Stimulated activated CD4-positive, alpha-beta T cell treated with anti-CD3 and anti-CD28 coated beads, TNF-alpha, amount 100 ng/mL, for 24 hours (primary cell): ENCODE measurements at regions not wholly inside any gene's neighbourhood (a gene's known extent, or its start where the extent isn't known, plus 50 kb on each side); places are given as distances from the start of the nearest gene placed in this dataset.
"Not testable (repeated sequence)": the region's sequence is repeated elsewhere in the genome, so short reads cannot be mapped to it uniquely, and the experiment has no call there.

ENCODE experiments used
- DNase-seq, 3 experiments: peaks; one replicate each; pipeline ENCODE4 v3.0.0-alpha.2; 2020; ENCODE audit warnings: low read depth in 3 of 3

GRCh38 chr3:25945836-25946235, 155.9 kb downstream of the OXSM start:
- no peak for DNase-seq

GRCh38 chr3:25952133-25952532, 162.2 kb downstream of the OXSM start:
- no peak for DNase-seq

- DNase-seq = no peak
Observed at GRCh38 chr3:25957026-25957425, 167.1 kb downstream of the OXSM start.

GRCh38 chr3:25960776-25961175, 170.9 kb downstream of the OXSM start:
- no peak for DNase-seq

- no peak for DNase-seq
Observed at GRCh38 chr3:25962255-25962654, 172.4 kb downstream of the OXSM start.

GRCh38 chr3:25964141-25964540, 174.3 kb downstream of the OXSM start:
- DNase-seq = no peak

GRCh38 chr3:25967385-25967784, 177.5 kb downstream of the OXSM start:
- no peak for DNase-seq

GRCh38 chr3:25971736-25972135, 181.8 kb downstream of the OXSM start:
- DNase-seq = no peak

GRCh38 chr3:25973122-25973521, 183.2 kb downstream of the OXSM start:
- no peak for DNase-seq

GRCh38 chr3:25982756-25983155, 192.9 kb downstream of the OXSM start:
- DNase-seq = no peak

- DNase-seq = no peak
Observed at GRCh38 chr3:25985621-25986020, 195.7 kb downstream of the OXSM start.

- DNase-seq = no peak
Observed at GRCh38 chr3:25992606-25993005, 202.7 kb downstream of the OXSM start.

GRCh38 chr3:26004172-26004571, 214.3 kb downstream of the OXSM start:
- no peak for DNase-seq

- DNase-seq = no peak
Observed at GRCh38 chr3:26011276-26011675, 221.4 kb downstream of the OXSM start.

GRCh38 chr3:26012241-26012745, 222.4 kb downstream of the OXSM start:
- no peak for DNase-seq

GRCh38 chr3:26015752-26016151, 225.9 kb downstream of the OXSM start:
- no peak for DNase-seq

GRCh38 chr3:26018889-26019288, 229.0 kb downstream of the OXSM start:
- no peak for DNase-seq

GRCh38 chr3:26024206-26024605, 234.3 kb downstream of the OXSM start:
- not testable (repeated sequence) for DNase-seq

GRCh38 chr3:26029321-26029720, 239.4 kb downstream of the OXSM start:
- DNase-seq = no peak

GRCh38 chr3:26042126-26042525, 252.2 kb downstream of the OXSM start:
- DNase-seq = not testable (repeated sequence)

GRCh38 chr3:26049951-26050350, 260.1 kb downstream of the OXSM start:
- no peak for DNase-seq

- no peak for DNase-seq
Observed at GRCh38 chr3:26050776-26051175, 260.9 kb downstream of the OXSM start.

- no peak for DNase-seq
Observed at GRCh38 chr3:26058901-26059321, 269.0 kb downstream of the OXSM start.

GRCh38 chr3:26061947-26062346, 272.1 kb downstream of the OXSM start:
- DNase-seq = no peak

GRCh38 chr3:26064297-26064696, 274.4 kb downstream of the OXSM start:
- no peak for DNase-seq
